SK-N-SH (cell line): ENCODE measurements at regions not wholly inside any gene's neighbourhood (a gene's known extent, or its start where the extent isn't known, plus 50 kb on each side); places are given as distances from the start of the nearest gene placed in this dataset.

Experiments
- CTCF ChIA-PET: fragments of 300-600, 350-600 bp; formaldehyde crosslinking; extraction: SDS; loops from one replicate; lab custom pipeline; 2021; lab: Yijun Ruan, JAX
- POLR2A ChIA-PET: fragments of 350-600 bp; sonication (Branson Sonifier 250); formaldehyde crosslinking; extraction: SDS; loops from one replicate; lab custom pipeline; 2020; ENCODE audit warnings: antibody characterized with exemption, inconsistent platforms; lab: Yijun Ruan, JAX
- DNase-seq: peaks from one replicate; pipeline ENCODE4 v3.0.0; 2012
- H2AFZ ChIP-seq: fragments of 200-600 bp; sonication (generic); 2 replicates; pipeline ENCODE4 v1.8.1; 2016; ENCODE audit warnings: antibody characterized with exemption, mild to moderate bottlenecking, low read depth
- H3F3A ChIP-seq: fragments of 200-600 bp; sonication (generic); replicated peaks from 2 replicates; pipeline ENCODE3; 2016; ENCODE audit warnings: antibody characterized with exemption, mild to moderate bottlenecking; ENCODE audit not compliant: insufficient read depth
- H3K27ac ChIP-seq, 2 experiments: fragments of 200-500 bp in 1 of 2; fragments of 200-600 bp in 1 of 2; sonication (Bioruptor generic) in 1 of 2; sonication (generic), shearing (Covaris generic) in 1 of 2; 2 replicates each; pipeline versions ENCODE4 v1.5.1 to v1.6.1; 2014 to 2016; ENCODE audit warnings: low read depth in 2 of 2, inconsistent platforms in 1 of 2, low read length in 1 of 2, mild to moderate bottlenecking in 1 of 2, mixed read lengths in 1 of 2
- H3K27me3 ChIP-seq: fragments of 200-600 bp; sonication (generic), shearing (Covaris generic); 2 replicates; pipeline ENCODE4 v1.6.1; 2016; ENCODE audit warnings: mixed run types; ENCODE audit not compliant: insufficient read depth
- H3K36me3 ChIP-seq, 2 experiments: fragments of 200-500 bp in 1 of 2; fragments of 200-600 bp in 1 of 2; sonication (Bioruptor generic) in 1 of 2; sonication (generic) in 1 of 2; replicated peaks in 1 of 2; 2 replicates each; pipeline versions ENCODE3 to v1.5.1; 2014 to 2016; ENCODE audit warnings: low read length in 1 of 2, mild to moderate bottlenecking in 1 of 2; ENCODE audit not compliant: insufficient read depth in 2 of 2, control insufficient read depth in 1 of 2
- H3K4me1 ChIP-seq, 2 experiments: fragments of 200-500 bp in 1 of 2; fragments of 200-600 bp in 1 of 2; sonication (Bioruptor generic) in 1 of 2; sonication (generic), shearing (Covaris generic) in 1 of 2; 2 replicates each; pipeline versions ENCODE4 v1.5.1 to v1.6.1; 2014 to 2016; ENCODE audit warnings: low read depth in 1 of 2, low read length in 1 of 2, mixed run types in 1 of 2; ENCODE audit not compliant: insufficient read depth in 2 of 2, control insufficient read depth in 1 of 2
- H3K4me2 ChIP-seq: fragments of 200-600 bp; sonication (generic), shearing (Covaris generic); 2 replicates; pipeline ENCODE4 v1.6.1; 2017; ENCODE audit warnings: mixed run types
- H3K4me3 ChIP-seq, 2 experiments: fragments of 200-500 bp in 1 of 2; fragments of 200-600 bp in 1 of 2; sonication (Bioruptor generic) in 1 of 2; sonication (generic), shearing (Covaris generic) in 1 of 2; 2 replicates each; pipeline versions ENCODE4 v1.5.1 to v1.8.1; 2014 to 2016; ENCODE audit warnings: low read depth in 2 of 2, inconsistent platforms in 1 of 2, low read length in 1 of 2, mild to moderate bottlenecking in 1 of 2, mixed read lengths in 1 of 2, moderate library complexity in 1 of 2
- H3K79me2 ChIP-seq: fragments of 200-600 bp; sonication (generic); 2 replicates; pipeline ENCODE4 v1.8.1; 2017; ENCODE audit warnings: mild to moderate bottlenecking; ENCODE audit not compliant: insufficient read depth
- H3K9ac ChIP-seq: fragments of 200-600 bp; sonication (generic); 2 replicates; pipeline ENCODE4 v1.6.1; 2017; ENCODE audit warnings: mixed run types
- H3K9me2 ChIP-seq: fragments of 200-600 bp; sonication (generic); 2 replicates; pipeline ENCODE4 v1.6.1; 2017; ENCODE audit warnings: mixed run types
- H3K9me3 ChIP-seq: fragments of 200-600 bp; sonication (generic); 2 replicates; pipeline ENCODE4 v1.6.1; 2017; ENCODE audit warnings: mixed run types, mild to moderate bottlenecking, moderate library complexity
- H4K20me1 ChIP-seq: fragments of 200-600 bp; sonication (generic); 2 replicates; pipeline ENCODE4 v1.6.1; 2017; ENCODE audit warnings: mild to moderate bottlenecking, mixed run types; ENCODE audit not compliant: insufficient read depth
- CHD2 ChIP-seq: fragments of 150-350 bp; IDR thresholded peaks from 2 replicates; pipeline ENCODE4 v1.6.1; 2018; ENCODE audit warnings: low read length; ENCODE audit not compliant: partially characterized antibody
- CTCF ChIP-seq: fragments of 200-600 bp; sonication (generic); IDR thresholded peaks from 2 replicates; pipeline ENCODE4 v1.6.1; 2017; ENCODE audit warnings: antibody characterized with exemption, mild to moderate bottlenecking, moderate library complexity
- EZH2phosphoT487 ChIP-seq: fragments of 200-600 bp; sonication (generic); IDR thresholded peaks from 2 replicates; pipeline ENCODE4 v1.6.1; 2017; ENCODE audit warnings: low read depth, mixed run types, mild to moderate bottlenecking, antibody characterized with exemption, moderate library complexity, borderline replicate concordance
- FOXM1 ChIP-seq: IDR thresholded peaks from 2 replicates; pipeline ENCODE4 v1.4.0; 2012; ENCODE audit warnings: low read depth, mild to moderate bottlenecking
- GATA2 ChIP-seq: sonication (generic); formaldehyde crosslinking; IDR thresholded peaks from 2 replicates; pipeline ENCODE4 v1.5.0; 2020; ENCODE audit warnings: mild to moderate bottlenecking, missing genetic modification reagents
- MXI1 ChIP-seq: IDR thresholded peaks from 2 replicates; pipeline ENCODE4 v1.6.1; 2012; ENCODE audit warnings: mild to moderate bottlenecking, low read depth, low read length, improper control_type of control experiment
- NFIC ChIP-seq: IDR thresholded peaks from 2 replicates; pipeline ENCODE4 v1.4.0; 2012; ENCODE audit warnings: borderline replicate concordance
- NRF1 ChIP-seq: IDR thresholded peaks from 2 replicates; pipeline ENCODE4 v1.6.1; 2012; ENCODE audit warnings: low read depth, mild to moderate bottlenecking, low read length
- PBX3 ChIP-seq: IDR thresholded peaks from 2 replicates; pipeline ENCODE4; 2012
- RAD21 ChIP-seq: IDR thresholded peaks from 2 replicates; pipeline ENCODE4 v1.6.1; 2012; ENCODE audit warnings: mild to moderate bottlenecking, low read length
- REST ChIP-seq: IDR thresholded peaks from 2 replicates; pipeline ENCODE4 v1.6.1; 2012; ENCODE audit warnings: mild to moderate bottlenecking, low read depth, low read length, moderate library complexity
- RFX5 ChIP-seq: IDR thresholded peaks from 2 replicates; pipeline ENCODE4 v1.6.1; 2012; ENCODE audit warnings: mild to moderate bottlenecking, improper control_type of control experiment, low read length
- RXRA ChIP-seq: IDR thresholded peaks from 2 replicates; pipeline ENCODE4 v1.4.0; 2012; ENCODE audit warnings: low read depth, mild to moderate bottlenecking, borderline replicate concordance
- SIN3A ChIP-seq: IDR thresholded peaks from 2 replicates; pipeline ENCODE4 v1.6.1; 2012; ENCODE audit warnings: low read depth, mild to moderate bottlenecking, low read length, moderate library complexity, borderline replicate concordance
- TCF12 ChIP-seq: IDR thresholded peaks from 2 replicates; pipeline ENCODE4 v1.4.0; 2012
- USF2 ChIP-seq: fragments of 150-350 bp; IDR thresholded peaks from 2 replicates; pipeline ENCODE4 v1.6.1; 2017; ENCODE audit warnings: antibody characterized with exemption, low read length, low read depth, borderline replicate concordance
- YY1 ChIP-seq: IDR thresholded peaks from 2 replicates; pipeline ENCODE4 v1.4.0; 2012; ENCODE audit warnings: low read depth, mild to moderate bottlenecking
- WGBS: methylation state at CpG from one replicate; pipeline ENCODE4 v1.1.6; 2017; ENCODE audit warnings: low lambda C conversion rate; 5-methylcytosine and 5-hydroxymethylcytosine counted together

GRCh38 chr13:65342541-65343337, 1887.4 kb downstream of the PCDH9 start:
- TF ChIP-seq PBX3 (no peak), RFX5 (no peak), GATA2 (CRISPR knock-in tag) (no peak), MXI1 (no peak), NFIC (no peak), RAD21 (no peak), CTCF (no peak), FOXM1 (no peak), SIN3A (no peak)
- Histone ChIP-seq H3F3A (peaks cover 3% of the 10 kb centered on the region), H3K9me3 (no peaks in the 10 kb centered on the region), H3K4me2 (no peak overlapping the region), H3K4me3 (no peak overlapping the region), H4K20me1 (no peaks in the 10 kb centered on the region), H2AFZ (no peak overlapping the region), H3K9me2 (no peaks in the 10 kb centered on the region), H3K27me3 (no peaks in the 10 kb centered on the region), H3K36me3 (no peaks in the 10 kb centered on the region), H3K9ac (no peak overlapping the region), H3K27ac (no peak overlapping the region), H3K79me2 (no peaks in the 10 kb centered on the region), H3K4me1 (no peaks in the 10 kb centered on the region; a peak in 1 of 4 replicates)
- POLR2A ChIA-PET: no interaction called here
- DNase-seq: no peak
- CTCF ChIA-PET: interaction anchor here (0.6 kb wide), 1 partner anchor 1661 kb away, joined by 3 read pairs; no protein-coding TSS in a partner anchor

- Histone ChIP-seq H3K4me3 (no peak overlapping the region), H3K9me2 (no peaks in the 10 kb centered on the region), H3K4me2 (no peak overlapping the region), H4K20me1 (no peaks in the 10 kb centered on the region), H3K4me1 (no peaks in the 10 kb centered on the region), H3K27ac (peak overlapping the region in 1 of 2 experiments; percentile 29; a peak in 2 of 4 replicates), H3K36me3 (no peaks in the 10 kb centered on the region), H3F3A (peaks cover 3% of the 10 kb centered on the region)
- 61% methylated on average over 3 of the region's 3 CpGs for whole genome bisulfite sequencing
- DNase-seq: no peak
- TF ChIP-seq USF2 (no peak), GATA2 (CRISPR knock-in tag) (no peak), NRF1 (no peak), EZH2phosphoT487 (no peak), RAD21 (no peak), NFIC (no peak), CHD2 (no peak), RFX5 (no peak), TCF12 (no peak), PBX3 (no peak), YY1 (no peak), REST (no peak), RXRA (no peak)
- TF ChIP-seq, all 33 proteins: peak for 0
- Histone ChIP-seq H3K9ac (no peak overlapping the region), H3K27me3 (no peaks in the 10 kb centered on the region), H2AFZ (no peak overlapping the region), H3K9me3 (no peaks in the 10 kb centered on the region), H3K79me2 (no peaks in the 10 kb centered on the region)
- POLR2A ChIA-PET: no interaction called here
- CTCF ChIA-PET: interaction anchor here (1.0 kb wide), 1 partner anchor 24 kb away, joined by 3 read pairs; no protein-coding TSS in a partner anchor
Measured at GRCh38 chr13:65339241-65339640, 1890.9 kb downstream of the PCDH9 start.
